Natural killer cell (primary cell): ENCODE measurements at regions not wholly inside any gene's neighbourhood (a gene's known extent, or its start where the extent isn't known, plus 50 kb on each side); places are given as distances from the start of the nearest gene placed in this dataset.

Source experiments
- ATAC-seq, 3 donors: fragments of 150-1000 bp in 2 of 3; fragments of 200-7000 bp in 1 of 3; cut with Tn5 transposase; 1 replicate in 1 of 3; 2 replicates in 2 of 3; pipeline ENCODE4 v1.10.0; 2021; ENCODE audit warnings: mild to moderate bottlenecking in 2 of 3, moderate library complexity in 2 of 3
- DNase-seq, 2 donors: peaks; one replicate each; pipeline versions ENCODE4 v3.0.0 to v3.0.0-alpha.2; 2013 to 2021; ENCODE audit warnings: mixed read lengths in 1 of 2
- H3K27ac ChIP-seq: one replicate; pipeline ENCODE4 v1.5.1; 2013; ENCODE audit warnings: mild to moderate bottlenecking, low read length
- H3K27me3 ChIP-seq: one replicate; pipeline ENCODE4 v1.6.1; 2013; ENCODE audit warnings: low read length; ENCODE audit not compliant: control insufficient read depth, insufficient read depth
- H3K36me3 ChIP-seq: one replicate; pipeline ENCODE4 v1.6.1; 2013; ENCODE audit warnings: low read length; ENCODE audit not compliant: control insufficient read depth, insufficient read depth
- H3K4me1 ChIP-seq: one replicate; pipeline ENCODE4 v1.6.1; 2013; ENCODE audit warnings: low read length; ENCODE audit not compliant: control insufficient read depth, insufficient read depth
- H3K4me3 ChIP-seq: one replicate; pipeline ENCODE4 v1.5.1; 2013; ENCODE audit warnings: low read length
- H3K9me3 ChIP-seq: one replicate; pipeline ENCODE4 v1.6.1; 2013; ENCODE audit warnings: low read length; ENCODE audit not compliant: control insufficient read depth, insufficient read depth
- H3K27ac Mint-ChIP-seq, 2 donors: one replicate each; pipeline ENCODE4 v1.8.0; 2022; ENCODE audit warnings: mild to moderate bottlenecking in 2 of 2, mixed read lengths in 2 of 2, moderate library complexity in 1 of 2
- H3K27me3 Mint-ChIP-seq, 2 donors: one replicate each; pipeline ENCODE4 v1.8.0; 2022; ENCODE audit warnings: low read depth in 2 of 2, mixed read lengths in 2 of 2
- H3K36me3 Mint-ChIP-seq: one replicate; pipeline ENCODE4 v1.8.0; 2022; ENCODE audit warnings: mixed read lengths
- H3K4me1 Mint-ChIP-seq, 2 donors: one replicate each; pipeline ENCODE4 v1.8.0; 2022; ENCODE audit warnings: mixed read lengths in 2 of 2
- H3K4me3 Mint-ChIP-seq: one replicate; pipeline ENCODE4 v1.8.0; 2022; ENCODE audit warnings: mild to moderate bottlenecking, moderate library complexity, mixed read lengths
- H3K9me3 Mint-ChIP-seq, 2 donors: one replicate each; pipeline ENCODE4 v1.8.0; 2022; ENCODE audit warnings: mixed read lengths in 2 of 2
- WGBS: methylation state at CpG from one replicate; pipeline ENCODE4 v1.1.7; 2013; ENCODE audit warnings: missing lambda C conversion rate; ENCODE audit not compliant: insufficient coverage; 5-methylcytosine and 5-hydroxymethylcytosine counted together
- intact Hi-C: fragments of 100-400 bp; cut with micrococcal nuclease; formaldehyde crosslinking; loops from one replicate; pipeline ENCODE4 v1.14.2; 2022
- TF ChIP-seq, protein P1 (sequence below): fragments of 200-600 bp; IDR thresholded peaks from one replicate; pipeline ENCODE4 v1.8.0; 2022; ENCODE audit warnings: antibody characterized with exemption

DNA sequence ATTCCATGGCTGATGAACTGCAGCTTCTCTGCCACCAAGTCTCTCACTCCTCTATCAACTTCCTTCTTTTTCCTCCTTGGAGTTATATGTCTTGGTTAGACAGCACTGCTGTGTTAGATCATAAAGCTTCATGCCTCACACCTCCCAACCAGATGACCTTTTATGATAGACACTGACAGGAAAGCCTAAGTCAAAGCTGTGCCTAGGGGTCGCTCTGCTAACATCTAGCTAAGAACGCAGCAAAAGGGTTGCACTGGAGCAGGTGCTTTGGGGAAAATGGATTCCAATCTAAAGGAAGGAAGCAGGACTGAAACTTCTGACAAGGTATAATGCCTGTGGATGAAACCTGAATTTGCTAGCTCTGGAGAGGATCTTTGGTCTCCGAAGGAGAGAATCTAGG, 509.7 kb downstream of the SMARCA1 start:
- H3K9me3 ChIP-seq = no peaks in the 10 kb centered on the region
- H3K4me1 ChIP-seq = no peaks in the 10 kb centered on the region
- no peak for ATAC-seq
- Mint-ChIP-seq H3K27me3 (peaks cover 0 to 11% of the 10 kb centered on the region in 2 donors), H3K4me1 (no peaks in the 10 kb centered on the region), H3K27ac (no peak overlapping the region), H3K4me3 (no peak overlapping the region), H3K36me3 (no peaks in the 10 kb centered on the region), H3K9me3 (no peaks in the 10 kb centered on the region)
- H3K4me3 ChIP-seq = no peak overlapping the region
- intact Hi-C loops = no loop called here
- WGBS = 90% methylated on average over 2 of the region's 3 CpGs
- no peaks in the 10 kb centered on the region for H3K27me3 ChIP-seq
- TF ChIP-seq, protein P1, sequence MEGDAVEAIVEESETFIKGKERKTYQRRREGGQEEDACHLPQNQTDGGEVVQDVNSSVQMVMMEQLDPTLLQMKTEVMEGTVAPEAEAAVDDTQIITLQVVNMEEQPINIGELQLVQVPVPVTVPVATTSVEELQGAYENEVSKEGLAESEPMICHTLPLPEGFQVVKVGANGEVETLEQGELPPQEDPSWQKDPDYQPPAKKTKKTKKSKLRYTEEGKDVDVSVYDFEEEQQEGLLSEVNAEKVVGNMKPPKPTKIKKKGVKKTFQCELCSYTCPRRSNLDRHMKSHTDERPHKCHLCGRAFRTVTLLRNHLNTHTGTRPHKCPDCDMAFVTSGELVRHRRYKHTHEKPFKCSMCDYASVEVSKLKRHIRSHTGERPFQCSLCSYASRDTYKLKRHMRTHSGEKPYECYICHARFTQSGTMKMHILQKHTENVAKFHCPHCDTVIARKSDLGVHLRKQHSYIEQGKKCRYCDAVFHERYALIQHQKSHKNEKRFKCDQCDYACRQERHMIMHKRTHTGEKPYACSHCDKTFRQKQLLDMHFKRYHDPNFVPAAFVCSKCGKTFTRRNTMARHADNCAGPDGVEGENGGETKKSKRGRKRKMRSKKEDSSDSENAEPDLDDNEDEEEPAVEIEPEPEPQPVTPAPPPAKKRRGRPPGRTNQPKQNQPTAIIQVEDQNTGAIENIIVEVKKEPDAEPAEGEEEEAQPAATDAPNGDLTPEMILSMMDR = no peak
- no peaks in the 10 kb centered on the region for H3K36me3 ChIP-seq
- no peak overlapping the region for H3K27ac ChIP-seq
- DNase-seq = no peak

DNA sequence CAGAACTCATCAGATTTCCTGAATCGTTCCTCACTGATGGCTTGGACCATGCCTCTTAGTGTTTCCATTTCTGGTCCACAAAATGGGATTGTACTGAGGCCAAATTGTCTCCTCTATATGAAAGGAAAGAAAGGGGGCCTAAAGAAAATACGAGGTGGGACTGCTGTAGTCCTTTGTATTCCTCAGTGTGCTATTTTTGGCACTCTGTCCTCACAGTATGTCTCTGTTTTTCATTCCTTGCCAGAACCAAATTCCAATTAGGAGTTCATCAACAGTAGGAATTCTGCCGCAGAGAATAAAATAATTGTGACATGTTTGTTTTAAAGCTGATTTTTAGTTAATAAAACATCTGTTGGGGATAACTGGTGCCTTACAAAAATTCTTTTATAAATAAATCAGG, 515.7 kb downstream of the SMARCA1 start:
- H3K36me3 Mint-ChIP-seq = no peaks in the 10 kb centered on the region
- H3K4me3 Mint-ChIP-seq = no peak overlapping the region
- no peaks in the 10 kb centered on the region for H3K4me1 Mint-ChIP-seq
- H3K9me3 Mint-ChIP-seq = no peaks in the 10 kb centered on the region
- 58% methylated on average over 2 of the region's 3 CpGs for WGBS
- Histone ChIP-seq H3K36me3 (no peaks in the 10 kb centered on the region), H3K27ac (no peak overlapping the region), H3K9me3 (no peaks in the 10 kb centered on the region), H3K4me1 (no peaks in the 10 kb centered on the region), H3K27me3 (no peaks in the 10 kb centered on the region), H3K4me3 (no peak overlapping the region)
- ATAC-seq (no peak), DNase-seq (no peak)
- no peak overlapping the region for H3K27ac Mint-ChIP-seq
- intact Hi-C loops = no loop called here
- TF ChIP-seq, protein P1 = no peak
- H3K27me3 Mint-ChIP-seq = peaks cover 0 to 13% of the 10 kb centered on the region in 2 donors

DNA sequence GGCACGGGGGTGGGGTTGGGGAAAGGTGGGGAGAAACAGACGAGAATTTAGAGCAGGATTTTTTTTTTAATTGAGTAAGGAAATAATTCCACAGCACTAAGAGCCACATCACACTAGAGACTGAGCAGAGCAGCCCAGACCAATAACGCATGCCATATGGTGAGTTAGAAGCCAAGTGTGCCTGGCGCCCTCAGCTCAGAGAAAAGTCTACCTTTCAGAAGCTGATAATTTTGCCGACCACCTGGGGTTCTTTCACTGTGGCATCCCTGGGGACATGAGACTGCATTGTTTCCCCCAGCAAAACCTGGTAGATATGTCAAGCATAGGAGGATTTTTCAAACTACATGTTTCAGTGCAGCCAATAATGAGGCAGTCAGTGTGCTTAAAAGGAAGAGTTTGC, 516.8 kb downstream of the SMARCA1 start:
- Mint-ChIP-seq H3K9me3 (no peaks in the 10 kb centered on the region), H3K36me3 (no peaks in the 10 kb centered on the region), H3K4me1 (no peaks in the 10 kb centered on the region), H3K4me3 (no peak overlapping the region), H3K27ac (no peak overlapping the region), H3K27me3 (peaks cover 0 to 22% of the 10 kb centered on the region in 2 donors)
- 95% methylated on average over 4 of the region's 5 CpGs for WGBS
- DNase-seq (no peak), ATAC-seq (no peak)
- Histone ChIP-seq H3K27me3 (no peaks in the 10 kb centered on the region), H3K36me3 (no peaks in the 10 kb centered on the region), H3K4me3 (no peak overlapping the region), H3K4me1 (no peaks in the 10 kb centered on the region), H3K9me3 (no peaks in the 10 kb centered on the region), H3K27ac (no peak overlapping the region)
- TF ChIP-seq, protein P1 = no peak
- intact Hi-C loops = no loop called here

- no peak overlapping the region for H3K27ac ChIP-seq
- ATAC-seq (no peak), DNase-seq (no peak)
- no peaks in the 10 kb centered on the region for H3K27me3 ChIP-seq
- Mint-ChIP-seq H3K27ac (no peak overlapping the region), H3K4me3 (no peak overlapping the region), H3K36me3 (no peaks in the 10 kb centered on the region), H3K27me3 (peaks cover 0 to 30% of the 10 kb centered on the region in 2 donors), H3K4me1 (no peaks in the 10 kb centered on the region), H3K9me3 (no peaks in the 10 kb centered on the region)
- TF ChIP-seq, protein P1 = no peak
- H3K9me3 ChIP-seq = no peaks in the 10 kb centered on the region
- intact Hi-C loops = no loop called here
- WGBS = 80% methylated on average over 1 of the region's 1 CpG
- H3K36me3 ChIP-seq = no peaks in the 10 kb centered on the region
- H3K4me1 ChIP-seq = no peaks in the 10 kb centered on the region
- no peak overlapping the region for H3K4me3 ChIP-seq
These were observed 522.5 kb downstream of the SMARCA1 start for GRCh38 chrX:129000797-129001196.
